Iris pigment epithelial cell (primary cell): ENCODE measurements at regions not wholly inside any gene's neighbourhood (a gene's known extent, or its start where the extent isn't known, plus 50 kb on each side); places are given as distances from the start of the nearest gene placed in this dataset.
A peak's percentile ranks its signal among the peaks of the same experiment; 100 is the strongest.
"Not testable (repeated sequence)": the region's sequence is repeated elsewhere in the genome, so short reads cannot be mapped to it uniquely, and the experiment has no call there.

Experiments
- DNase-seq: peaks from one replicate; pipeline ENCODE4 v3.0.0-alpha.2; 2011; ENCODE audit warnings: low read depth

- no peak for DNase-seq
Observed at GRCh38 chr14:38056270-38056669, 151.4 kb upstream of the SSTR1 start.

- not testable (repeated sequence) for DNase-seq
Observed at GRCh38 chr14:38062223-38062622, 145.5 kb upstream of the SSTR1 start.

DNA sequence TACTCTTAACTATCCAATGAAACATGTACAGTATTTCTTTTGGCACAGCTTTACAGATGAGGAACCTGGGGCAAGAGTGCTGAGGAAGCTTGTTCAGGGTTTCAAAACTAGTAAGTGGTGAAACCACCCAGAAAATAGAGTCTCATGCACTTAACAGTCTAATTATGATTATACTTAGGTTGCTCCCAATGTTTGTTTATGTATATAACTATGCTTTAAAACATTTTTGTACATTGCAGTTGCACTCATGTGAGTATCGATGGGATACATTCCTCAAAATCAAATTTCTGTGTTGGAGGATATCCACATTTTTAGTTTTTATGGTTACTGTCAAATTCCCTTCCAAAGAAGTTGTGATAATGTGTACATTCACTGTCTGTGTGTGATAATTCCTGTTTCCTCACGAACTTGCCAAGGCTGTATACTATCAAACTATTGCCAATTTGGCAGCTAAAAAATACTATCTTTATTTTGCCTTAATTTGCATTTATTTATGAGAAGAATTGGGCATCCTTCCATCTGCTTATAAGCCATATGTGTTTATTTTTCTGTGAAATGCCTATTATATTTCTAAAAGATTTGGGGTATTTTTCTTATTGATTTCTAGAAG, 143.9 kb upstream of the SSTR1 start:
- DNase-seq: no peak

DNA sequence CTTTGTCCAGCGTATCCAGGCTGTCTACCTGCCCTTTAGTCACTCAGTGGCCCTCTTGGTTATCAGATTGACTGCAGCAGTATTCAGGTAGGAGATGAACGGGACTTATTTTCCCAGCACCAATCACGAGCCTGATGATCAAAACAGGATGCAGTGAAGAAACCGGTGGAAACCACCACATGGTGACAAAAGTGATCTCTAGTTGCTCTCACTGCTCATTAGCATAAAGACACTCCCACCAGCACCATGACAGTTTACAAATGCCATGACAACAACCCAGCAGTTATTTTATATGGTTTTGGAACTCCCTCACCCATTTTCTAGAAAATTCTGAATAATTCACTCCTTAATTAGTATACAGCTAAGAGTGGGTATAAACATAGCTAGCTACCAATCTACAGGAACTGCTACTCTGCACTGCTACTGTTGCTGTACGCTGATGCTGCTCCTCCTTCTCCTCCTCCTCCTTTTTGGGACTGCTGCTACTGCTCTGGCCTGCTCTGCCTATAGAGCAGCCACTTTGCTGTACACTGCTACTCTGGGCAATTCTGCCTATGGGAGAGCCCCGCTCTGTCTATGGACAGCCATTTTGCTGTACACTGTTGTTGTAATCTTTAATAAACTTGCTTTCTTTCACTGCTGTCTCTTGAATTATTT, 142.5 kb upstream of the SSTR1 start:
- no peak for DNase-seq

DNA sequence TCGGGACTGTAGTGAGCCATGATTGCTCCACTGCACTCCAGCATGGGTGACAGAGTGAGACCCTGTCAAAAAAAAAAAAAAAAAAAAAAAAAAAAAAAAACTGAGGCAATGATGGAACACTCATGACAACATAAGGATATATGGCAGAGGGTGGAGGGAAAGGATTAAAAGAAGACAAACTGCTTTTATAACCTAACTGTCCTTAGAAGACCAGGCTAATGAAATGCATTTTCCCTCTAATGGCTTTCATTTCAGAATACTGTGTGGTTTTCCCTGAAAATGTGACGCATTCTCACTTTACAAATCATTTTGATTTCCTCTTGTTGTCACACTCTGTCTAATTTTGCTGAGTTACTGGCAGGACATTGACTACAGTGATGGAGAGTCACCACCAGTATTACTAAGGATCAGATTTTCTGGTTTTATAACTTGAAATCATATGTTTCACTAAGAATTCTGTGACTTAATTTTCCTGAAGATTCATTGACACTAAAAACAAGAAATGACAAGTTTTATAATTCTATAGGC, 137.6 kb upstream of the SSTR1 start:
- DNase-seq: no peak

DNA sequence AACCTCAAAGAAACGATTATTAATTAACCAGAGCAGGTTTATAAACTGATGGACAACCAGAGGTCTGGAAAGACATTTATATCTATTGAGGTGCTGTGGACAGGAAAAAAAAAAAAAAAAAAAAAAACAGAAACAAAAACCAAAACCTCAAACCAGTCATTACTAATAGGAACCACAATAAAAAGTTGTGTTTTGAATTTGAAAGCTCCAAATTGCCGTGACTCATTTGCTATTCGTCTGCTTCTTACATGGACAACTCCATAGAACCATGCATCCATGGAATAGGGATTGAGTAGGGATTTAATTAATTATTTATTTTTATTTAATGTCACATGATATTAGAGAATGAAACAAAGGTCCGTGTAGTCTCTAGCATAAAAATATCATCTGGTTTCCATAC, 134.1 kb upstream of the SSTR1 start:
- DNase-seq: no peak

- DNase-seq: no peak
Observed at GRCh38 chr14:38074081-38074480, 133.6 kb upstream of the SSTR1 start.

- no peak for DNase-seq
Observed at GRCh38 chr14:38074754-38075153, 132.9 kb upstream of the SSTR1 start.

DNA sequence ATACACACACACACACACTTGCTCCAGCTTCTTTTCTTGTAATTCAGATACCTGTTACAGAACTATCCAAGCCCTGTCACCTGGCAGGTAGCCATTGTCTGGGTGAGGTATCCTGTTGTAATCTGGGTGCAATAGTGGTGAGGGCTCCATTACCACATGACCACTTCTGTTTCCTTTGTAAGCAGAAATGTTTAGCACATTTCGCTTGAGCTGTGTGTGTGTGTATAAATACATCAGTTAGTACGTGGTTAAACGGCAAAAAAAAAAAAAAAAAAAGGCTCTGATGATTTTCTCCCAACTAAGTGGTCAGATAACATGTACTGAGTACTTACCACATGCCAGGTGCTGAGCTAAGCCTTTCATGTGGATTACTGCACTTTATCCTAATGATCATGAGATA, 129.3 kb upstream of the SSTR1 start:
- no peak for DNase-seq

DNA sequence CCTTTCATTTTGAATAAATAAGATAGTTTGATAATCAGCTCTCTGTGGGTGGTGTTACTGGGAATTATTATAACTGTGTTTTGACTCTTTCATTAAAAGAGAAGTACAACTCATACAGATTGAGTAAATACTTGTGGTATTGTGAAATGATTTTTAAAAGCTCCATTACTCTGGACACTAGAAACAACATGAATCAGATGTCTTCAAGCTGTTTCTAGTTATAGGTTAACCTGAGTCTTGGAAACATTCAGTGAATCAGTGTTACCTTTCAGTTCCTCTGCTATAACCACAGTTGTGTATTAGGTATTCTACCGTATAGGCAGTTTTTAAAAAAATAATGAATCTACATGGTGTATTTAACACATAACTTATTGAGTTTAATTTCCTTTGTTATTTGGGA, 128.4 kb upstream of the SSTR1 start:
- DNase-seq: peak; percentile 40

DNA sequence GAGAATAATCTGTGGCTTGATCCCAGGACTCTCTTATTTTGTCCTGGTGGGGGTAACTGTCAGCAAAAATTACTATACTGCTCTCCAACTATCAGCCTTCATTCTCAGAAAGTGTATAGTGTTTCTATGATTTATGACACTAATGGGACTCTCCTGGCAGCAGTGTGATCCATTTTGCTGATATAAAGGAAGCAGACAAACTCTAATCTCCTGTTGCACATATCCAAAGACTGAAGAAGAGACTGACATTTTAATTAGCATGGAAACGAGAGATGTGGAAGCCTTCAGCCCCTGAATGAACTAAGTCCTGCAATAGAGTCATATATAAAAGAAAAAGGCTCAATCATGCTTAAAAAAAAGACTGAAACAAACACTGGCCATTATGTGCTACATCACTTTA, 127.8 kb upstream of the SSTR1 start:
- DNase-seq: no peak

GRCh38 chr14:38080696-38081095, 127.0 kb upstream of the SSTR1 start:
- no peak for DNase-seq

DNA sequence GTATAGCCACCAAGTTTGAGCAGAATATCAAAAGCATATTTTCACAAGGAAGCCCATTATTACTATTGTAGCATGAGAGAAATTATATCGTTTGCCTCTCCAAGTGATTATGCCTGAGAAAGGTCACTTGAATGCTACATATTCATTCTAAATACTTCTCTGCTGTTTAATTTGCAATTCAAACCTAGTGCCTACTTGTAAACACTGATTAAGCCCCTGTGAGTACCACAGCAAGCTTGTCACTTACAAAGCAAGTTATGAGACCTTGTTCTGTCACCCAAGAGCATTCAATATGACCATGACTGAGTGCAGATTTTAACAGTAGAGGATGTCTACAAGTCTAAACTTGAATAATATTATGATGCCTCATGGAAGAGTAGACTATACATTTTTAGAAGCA, 124.7 kb upstream of the SSTR1 start:
- no peak for DNase-seq

- no peak for DNase-seq
Observed at GRCh38 chr14:38089123-38089522, 118.6 kb upstream of the SSTR1 start.

GRCh38 chr14:38090506-38090905, 117.2 kb upstream of the SSTR1 start:
- no peak for DNase-seq

GRCh38 chr14:38098074-38098836, 109.4 kb upstream of the SSTR1 start:
- peak; percentile 94 for DNase-seq

DNA sequence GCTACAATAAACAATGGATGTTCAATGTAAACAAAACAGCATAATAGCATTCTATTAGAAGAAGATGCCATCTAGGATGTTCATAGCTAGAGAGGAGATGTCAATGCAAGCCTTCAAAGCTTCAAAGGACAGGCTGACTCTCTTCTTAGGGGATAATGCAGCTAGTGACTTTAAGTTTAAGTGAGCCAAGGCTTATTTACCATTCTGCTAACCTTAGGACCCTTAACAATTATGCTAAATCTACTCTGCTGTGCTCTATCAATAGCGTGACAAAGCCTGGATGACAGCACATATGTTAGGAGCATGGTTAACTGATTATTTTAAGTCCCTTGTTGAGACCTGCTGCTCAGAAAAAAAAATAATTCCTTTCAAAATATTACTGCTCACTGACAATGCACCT, 106.0 kb upstream of the SSTR1 start:
- no peak for DNase-seq

- no peak for DNase-seq
Observed at GRCh38 chr14:38103542-38104225, 104.0 kb upstream of the SSTR1 start.

DNA sequence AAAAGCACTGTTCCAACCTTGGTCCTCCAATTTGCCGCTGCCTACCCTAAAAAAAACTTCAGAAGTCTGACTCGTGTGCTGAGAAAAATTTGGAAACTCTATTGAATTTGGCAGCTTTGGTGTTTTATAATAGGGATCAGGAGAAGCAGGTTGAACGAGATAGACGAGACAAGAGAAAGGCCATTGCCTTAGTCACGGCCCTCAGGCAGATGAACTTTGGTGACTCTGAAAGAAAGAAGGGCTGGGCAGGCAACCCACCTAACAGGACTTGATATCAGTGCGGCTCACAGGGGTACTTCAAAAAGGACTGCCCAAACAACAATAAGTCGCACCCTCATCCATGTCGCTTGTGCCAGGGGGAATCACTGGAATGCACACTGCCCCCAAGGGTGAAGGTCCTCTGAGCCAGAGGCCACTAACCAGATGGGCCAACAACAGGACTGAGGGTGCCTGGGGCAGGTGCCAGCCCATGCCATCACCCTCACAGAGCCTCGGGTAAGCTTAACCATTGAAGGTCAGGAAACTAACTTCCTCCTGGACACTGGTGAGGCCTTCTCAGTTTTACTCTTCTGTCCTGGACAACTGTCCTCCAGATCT, 102.5 kb upstream of the SSTR1 start:
- no peak for DNase-seq

- DNase-seq: no peak
Observed at GRCh38 chr14:38107216-38107631, 100.5 kb upstream of the SSTR1 start.

GRCh38 chr14:38108681-38109080, 99.0 kb upstream of the SSTR1 start:
- peak; percentile 72 for DNase-seq

DNA sequence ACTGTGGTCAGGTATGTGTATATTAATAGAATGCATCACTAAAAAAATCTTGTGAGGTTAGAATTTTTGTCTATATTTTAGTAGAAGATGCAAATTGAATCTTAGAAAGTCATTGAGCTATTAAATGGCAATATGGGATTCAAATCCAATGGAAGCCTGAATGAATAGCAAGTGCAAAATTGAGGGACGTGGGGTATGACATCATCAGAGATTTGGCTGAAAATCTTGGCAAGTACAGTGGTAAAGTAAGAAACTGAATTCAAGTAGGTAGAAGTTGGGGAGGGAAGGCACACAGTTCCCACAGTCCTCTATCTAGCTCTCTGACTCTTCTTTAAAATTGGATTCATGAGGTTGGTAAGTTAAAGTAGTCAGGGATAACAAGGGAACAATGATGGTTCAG, 97.4 kb upstream of the SSTR1 start:
- DNase-seq: no peak
